ENCODE measurements at regions not wholly inside any gene's neighbourhood (a gene's known extent, or its start where the extent isn't known, plus 50 kb on each side); places are given as distances from the start of the nearest gene placed in this dataset.

GRCh38 chr14:97164021-97164420, 366.8 kb downstream of the VRK1 start:
- TF ChIP-seq CTCF (IDR thresholded peaks at IDR 0.05; ENCODE audit: poor library complexity) (peak; percentile 7), EZH2phosphoT487 (IDR thresholded peaks at IDR 0.05; ENCODE audit: low read depth, severe bottlenecking, unreplicated experiment) (no peak), EZH2 (IDR thresholded peaks at IDR 0.05; ENCODE audit: borderline replicate concordance) (no peak)
